GM18520 (cell line): ENCODE measurements at regions not wholly inside any gene's neighbourhood (a gene's known extent, or its start where the extent isn't known, plus 50 kb on each side); places are given as distances from the start of the nearest gene placed in this dataset.
"Not testable (repeated sequence)": the region's sequence is repeated elsewhere in the genome, so short reads cannot be mapped to it uniquely, and the experiment has no call there.

ENCODE experiments used
- ATAC-seq: cut with Tn5 transposase; IDR thresholded peaks from one replicate; pipeline ENCODE4 v1.9.1; 2021; ENCODE audit not compliant: unreplicated experiment

- no peak for ATAC-seq
Observed at GRCh38 chr6:11851387-11851786, 72.8 kb upstream of the ADTRP start.

- ATAC-seq, result no peak
Observed at GRCh38 chr6:11848852-11849731, 70.5 kb upstream of the ADTRP start.

DNA sequence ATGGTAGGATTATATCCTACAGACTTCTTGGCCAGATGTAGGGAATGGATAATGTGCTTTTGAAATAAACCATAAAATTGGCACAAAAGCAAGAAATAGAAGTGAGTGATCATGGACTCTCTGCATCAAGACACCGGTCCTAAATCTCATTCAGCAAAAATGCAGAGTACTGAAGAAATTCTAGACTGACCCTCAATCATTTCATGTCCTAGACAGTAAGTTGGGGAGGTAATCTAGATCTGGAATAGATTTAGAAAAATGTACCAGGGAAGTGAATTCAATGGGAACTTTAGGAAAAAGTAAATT, 69.7 kb upstream of the ADTRP start:
- no peak for ATAC-seq

DNA sequence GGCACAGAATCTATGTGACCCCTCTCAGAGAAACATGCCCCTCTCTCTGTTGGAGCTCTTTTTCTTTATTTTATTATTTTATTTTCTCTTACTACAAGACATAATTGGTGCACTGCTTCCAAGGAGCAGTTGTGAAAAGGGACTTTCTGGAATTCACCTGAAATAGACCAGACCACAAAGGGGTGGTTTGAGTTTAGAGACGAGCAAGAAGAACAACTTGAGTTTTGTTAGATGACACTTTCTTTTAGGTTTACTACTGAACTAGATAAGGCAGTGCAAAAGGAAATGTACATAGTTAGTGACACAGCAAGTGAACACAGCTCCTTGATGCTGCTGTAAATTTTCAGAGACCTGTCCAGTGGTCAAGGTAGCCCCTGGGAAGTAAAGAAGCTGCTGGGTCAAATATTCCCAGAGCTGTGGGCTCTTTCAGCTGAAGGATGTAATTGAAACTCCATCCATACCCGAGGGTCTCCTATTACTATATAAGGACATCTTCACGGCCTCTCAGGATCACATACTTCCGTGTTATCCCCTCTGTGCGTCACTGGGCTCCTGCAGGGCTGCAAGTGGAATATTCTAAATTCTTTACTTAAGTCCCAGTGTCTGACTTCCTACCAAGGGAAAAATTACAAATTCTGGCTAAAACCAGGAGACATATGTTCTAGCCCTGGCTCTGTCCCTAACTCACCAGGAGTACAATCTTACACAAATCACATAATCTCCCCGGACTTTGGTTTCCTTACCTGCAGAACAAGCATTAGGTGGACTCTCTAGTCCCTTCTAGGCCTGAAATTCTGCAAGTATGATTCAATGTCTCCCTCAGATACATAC, 69.1 kb upstream of the ADTRP start:
- no peak for ATAC-seq

DNA sequence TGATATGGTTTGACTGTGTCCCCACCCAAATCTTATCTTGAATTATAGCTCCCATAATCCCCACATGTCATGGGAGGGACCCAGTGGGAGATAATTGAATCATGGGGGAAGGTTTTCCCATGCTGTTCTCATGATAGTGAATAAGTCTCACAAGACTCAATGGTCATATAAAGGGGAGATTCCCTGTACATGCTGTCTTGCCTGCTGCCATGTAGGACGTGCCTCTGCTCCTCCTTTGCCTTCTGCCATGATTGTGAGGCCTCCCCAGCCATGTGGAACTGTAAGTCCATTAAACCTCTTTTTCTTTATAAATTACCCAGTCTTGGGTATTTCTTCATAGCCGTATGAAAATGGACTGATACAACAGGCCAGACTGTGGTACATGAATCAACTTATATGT, 68.5 kb upstream of the ADTRP start:
- ATAC-seq, result not testable (repeated sequence)

- no peak for ATAC-seq
Observed at GRCh38 chr6:11845664-11846577, 67.3 kb upstream of the ADTRP start.

DNA sequence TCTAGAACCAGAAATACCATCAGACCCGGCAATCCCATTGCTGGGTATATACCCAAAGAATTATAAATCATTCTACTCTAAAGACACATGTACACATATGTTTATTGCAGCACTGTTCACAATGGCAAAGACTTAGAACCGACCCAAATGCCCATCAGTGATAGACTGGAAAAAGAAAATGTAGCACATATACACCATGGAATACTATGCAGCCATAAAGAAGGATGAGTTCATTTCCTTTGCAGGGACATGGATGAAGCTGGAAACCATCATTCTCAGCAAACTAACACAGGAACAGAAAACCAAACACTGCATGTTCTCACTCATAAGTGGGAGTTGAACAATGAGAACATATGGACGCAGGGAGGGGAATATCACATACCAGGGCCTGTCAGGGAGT, 64.2 kb upstream of the ADTRP start:
- not testable (repeated sequence) for ATAC-seq

- no peak for ATAC-seq
Observed at GRCh38 chr6:11835065-11835464, 56.5 kb upstream of the ADTRP start.

GRCh38 chr6:11833626-11834592, 55.3 kb upstream of the ADTRP start:
- peak; percentile 74 for ATAC-seq

GRCh38 chr6:11831653-11832052, 53.0 kb upstream of the ADTRP start:
- ATAC-seq, result no peak

DNA sequence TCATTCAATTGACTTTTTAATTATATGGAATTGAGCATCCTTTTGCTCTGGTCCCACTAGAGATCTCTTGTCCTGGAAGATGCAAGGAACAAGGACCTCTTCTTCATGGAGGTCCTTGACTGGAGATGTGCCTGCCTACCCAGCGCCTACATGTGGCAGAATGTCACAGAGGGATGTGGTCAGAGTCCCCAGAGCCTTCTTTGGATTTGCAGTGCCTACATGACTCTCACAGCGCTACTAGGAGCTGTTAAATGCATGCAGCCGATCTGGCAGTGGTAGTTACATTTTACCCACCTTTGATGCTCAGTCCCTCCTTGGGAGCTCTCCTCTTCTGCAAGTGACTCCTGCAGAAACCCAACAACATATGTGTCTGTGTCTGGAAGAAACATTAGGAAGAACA, 51.9 kb upstream of the ADTRP start:
- no peak for ATAC-seq

DNA sequence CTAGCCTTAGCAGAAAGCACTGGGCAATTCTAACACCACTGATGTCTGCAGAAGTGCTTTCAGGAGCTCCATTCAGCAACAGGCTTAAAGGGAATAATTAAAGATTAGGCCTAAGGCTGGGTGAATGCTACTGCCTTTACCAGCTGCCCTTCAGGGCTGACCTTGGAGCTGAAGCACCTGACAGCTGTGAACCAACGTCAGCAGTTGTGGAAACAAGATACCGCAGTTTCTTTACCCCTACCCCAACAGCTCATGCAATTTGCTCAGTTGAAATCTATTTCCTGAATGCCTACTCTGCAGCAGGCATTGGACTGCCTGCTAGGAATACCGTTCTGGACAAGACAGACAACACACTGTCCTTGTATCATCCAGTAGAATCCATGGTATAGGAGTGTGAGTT, 51.5 kb upstream of the ADTRP start:
- ATAC-seq, result no peak

DNA sequence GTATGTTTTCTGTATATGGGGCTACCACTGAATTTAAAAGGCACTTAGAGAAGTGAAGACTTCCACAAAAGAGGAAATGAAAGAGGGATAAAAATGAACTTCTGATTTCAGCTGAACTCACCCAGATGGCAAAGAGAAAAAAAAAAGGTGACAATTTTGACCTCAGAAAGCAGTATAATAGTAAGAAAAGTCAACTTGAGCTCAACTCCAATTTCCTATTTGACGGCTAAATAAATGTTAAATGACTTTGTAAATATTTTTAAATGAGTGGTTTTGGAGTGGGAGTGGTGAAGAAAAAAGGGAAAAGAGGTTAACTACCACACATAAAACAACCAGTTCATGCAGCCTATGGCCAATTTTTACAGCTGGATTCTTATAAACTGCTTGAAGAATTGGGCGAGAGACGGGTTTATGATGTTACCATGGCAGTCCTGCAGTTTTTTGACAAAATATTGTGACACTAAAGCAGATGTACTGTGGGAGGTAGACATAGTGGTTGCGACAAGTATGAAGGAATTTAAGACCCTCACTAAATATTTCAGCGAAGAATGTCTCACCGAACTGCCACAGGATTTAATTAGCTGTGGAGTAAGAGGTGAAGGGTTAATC, 49.8 kb upstream of the ADTRP start:
- ATAC-seq, result no peak
